ENCODE measurements at regions not wholly inside any gene's neighbourhood (a gene's known extent, or its start where the extent isn't known, plus 50 kb on each side); places are given as distances from the start of the nearest gene placed in this dataset.

- peaks cover 3% of the 10 kb centered on the region; the same call in 2 of the 3 replicates for H3K4me1 Mint-ChIP-seq
- Histone ChIP-seq H3K36me3 (ENCODE audit: insufficient read depth) (no peaks in the 10 kb centered on the region), H3K27me3 (ENCODE audit: insufficient read depth) (peaks cover 14% of the 10 kb centered on the region; the same call in 1 of the 2 replicates), H4K20me1 (replicated peaks; ENCODE audit: insufficient read depth) (no peaks in the 10 kb centered on the region), H3K9me2 (ENCODE audit: insufficient read depth) (no peaks in the 10 kb centered on the region), H3K79me2 (replicated peaks; ENCODE audit: insufficient read depth) (no peaks in the 10 kb centered on the region), H3F3A (replicated peaks; ENCODE audit: low read depth) (no peaks in the 10 kb centered on the region), H2AFZ (no peak overlapping the region; the same call in 1 of the 2 replicates), H3K27ac (ENCODE audit: low read depth) (no peak overlapping the region), H3K4me1 (ENCODE audit: insufficient read depth) (0 out of 2 replicates have a peak, but pooled peaks cover under 1% of the 10 kb centered on the region), H3K4me2 (no peak overlapping the region), H3K4me3 (no peak overlapping the region)
- no peaks in the 10 kb centered on the region for H3K36me3 Mint-ChIP-seq (ENCODE audit: low read depth)
- no peak for TF ChIP-seq NANOG (IDR thresholded peaks at IDR 0.05; ENCODE audit: borderline replicate concordance)
- no peak for TF ChIP-seq EZH2phosphoT487 (IDR thresholded peaks at IDR 0.05; ENCODE audit: unreplicated experiment)
- no peak for TF ChIP-seq EZH2 (IDR thresholded peaks at IDR 0.05; ENCODE audit: low read depth, unreplicated experiment)
- TF ChIP-seq STAT1 (IDR thresholded peaks at IDR 0.05; ENCODE audit: unreplicated experiment): no peak
- TF ChIP-seq REST (IDR thresholded peaks at IDR 0.05; ENCODE audit: unreplicated experiment): no peak
- TF ChIP-seq CTCF (conservative IDR thresholded peaks at IDR 0.05; ENCODE audit: low read depth in 2 of 2): no peak
- no peak for TF ChIP-seq POLR2AphosphoS5 (IDR thresholded peaks at IDR 0.05; ENCODE audit: low read depth)
- TF ChIP-seq ETS1 (IDR thresholded peaks at IDR 0.05): no peak
- no peak for TF ChIP-seq CREB1 (CRISPR knock-in tag; IDR thresholded peaks at IDR 0.05; ENCODE audit: low read depth)
- no peak for TF ChIP-seq ZNF462 (CRISPR knock-in tag; IDR thresholded peaks at IDR 0.05)
- no peak for TF ChIP-seq JUNB (IDR thresholded peaks at IDR 0.05; ENCODE audit: unreplicated experiment)
- no peak for TF ChIP-seq ZNF114 (CRISPR knock-in tag; IDR thresholded peaks at IDR 0.05)
- no peak for TF ChIP-seq ZNF331 (CRISPR knock-in tag; IDR thresholded peaks at IDR 0.05; ENCODE audit: low read depth)
- H3K27me3 Mint-ChIP-seq (ENCODE audit: insufficient read depth, low read depth, poor library complexity): peaks cover 10% of the 10 kb centered on the region
- ATAC-seq (no peak), DNase-seq (ENCODE audit: low spot score) (no peak)
- no peak overlapping the region for H3K27ac Mint-ChIP-seq
- peaks cover under 1% of the 10 kb centered on the region; the same call in 2 of the 3 replicates for H3K9me3 Mint-ChIP-seq
- no peak overlapping the region for H3K4me3 Mint-ChIP-seq
Observed at GRCh38 chr13:84032116-84032515, 149.8 kb upstream of the SLITRK1 start.
